Lower leg skin (tissue), 3 donors: ENCODE measurements at regions not wholly inside any gene's neighbourhood (a gene's known extent, or its start where the extent isn't known, plus 50 kb on each side); places are given as distances from the start of the nearest gene placed in this dataset.

ENCODE experiments used
- CTCF ChIP-seq, 3 donors: fragments of 450-650 bp; IDR thresholded peaks; one replicate each; pipeline ENCODE4 v1.5.1; 2016; ENCODE audit warnings: antibody characterized with exemption in 3 of 3, mild to moderate bottlenecking in 3 of 3, moderate library complexity in 2 of 3
- POLR2A ChIP-seq, 2 donors: fragments of 450-650 bp; IDR thresholded peaks; one replicate each; pipeline ENCODE4 v1.6.1; 2016 to 2017; ENCODE audit warnings: antibody characterized with exemption in 2 of 2, mild to moderate bottlenecking in 1 of 2, moderate library complexity in 1 of 2

GRCh38 chrX:853304-853703, 222.7 kb downstream of the SHOX start:
- TF ChIP-seq CTCF (IDR thresholded peaks at IDR 0.05) (no peak), POLR2A (IDR thresholded peaks at IDR 0.05) (no peak)
